ENCODE measurements at regions not wholly inside any gene's neighbourhood (a gene's known extent, or its start where the extent isn't known, plus 50 kb on each side); places are given as distances from the start of the nearest gene placed in this dataset.

DNA sequence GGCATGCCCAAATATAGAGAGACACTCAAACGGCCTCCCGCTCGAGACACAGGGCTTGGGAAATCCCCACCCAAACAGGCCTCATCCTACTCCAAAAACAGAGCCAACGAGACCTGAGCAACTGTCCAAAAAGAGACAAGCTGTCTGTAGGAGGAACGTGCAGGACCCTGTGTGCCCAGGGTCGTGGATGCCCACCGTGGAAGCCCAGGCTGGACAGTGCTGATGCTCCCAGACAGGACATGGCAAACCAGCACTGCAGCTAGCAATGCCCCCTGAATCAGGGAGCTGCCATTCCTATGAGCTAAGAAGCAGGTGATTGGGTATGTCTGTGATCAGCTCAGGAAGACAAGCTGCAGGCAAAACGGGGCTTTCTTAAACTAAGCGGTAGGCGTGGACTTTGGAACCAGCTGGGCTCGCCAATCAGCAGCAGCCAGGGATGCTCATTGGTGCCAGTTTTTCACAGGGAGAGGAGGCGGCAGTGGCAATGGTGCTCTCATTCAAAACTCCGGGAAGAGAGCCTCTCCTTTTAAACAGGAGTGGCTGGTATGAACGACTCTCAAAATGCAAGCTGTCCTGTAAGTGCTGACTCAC is 113.1 kb upstream of the IRX2 start:
- TF ChIP-seq POLR2AphosphoS5 (IDR thresholded peaks at IDR 0.05; ENCODE audit: low read depth): no peak
- no peak for TF ChIP-seq EZH2phosphoT487 (IDR thresholded peaks at IDR 0.05; ENCODE audit: unreplicated experiment)
- no peaks in the 10 kb centered on the region for H4K20me1 ChIP-seq (replicated peaks; ENCODE audit: insufficient read depth)
- DNase-seq (ENCODE audit: low spot score): no peak
- H3K36me3 ChIP-seq (ENCODE audit: insufficient read depth): no peaks in the 10 kb centered on the region
- no peaks in the 10 kb centered on the region for H3K4me1 Mint-ChIP-seq
- no peak overlapping the region for H3K4me3 ChIP-seq
- no peak overlapping the region for H3K27ac ChIP-seq (ENCODE audit: low read depth)
- no peaks in the 10 kb centered on the region for H3K36me3 Mint-ChIP-seq (ENCODE audit: low read depth)
- H3K4me3 Mint-ChIP-seq: no peak overlapping the region
- peak; percentile 43; the same call in 2 of the 3 replicates for ATAC-seq
- no peaks in the 10 kb centered on the region for H3K4me1 ChIP-seq (ENCODE audit: insufficient read depth)
- no peak overlapping the region for H3K4me2 ChIP-seq
- H3K27ac Mint-ChIP-seq: no peak overlapping the region
- no peaks in the 10 kb centered on the region for H3K9me2 ChIP-seq (ENCODE audit: insufficient read depth)
- peaks cover 4% of the 10 kb centered on the region for H3K27me3 Mint-ChIP-seq (ENCODE audit: insufficient read depth, low read depth, poor library complexity)
- no peaks in the 10 kb centered on the region for H3F3A ChIP-seq (replicated peaks; ENCODE audit: low read depth)
- no peaks in the 10 kb centered on the region for H3K27me3 ChIP-seq (ENCODE audit: insufficient read depth)
- H3K9me3 Mint-ChIP-seq: peaks cover 3% of the 10 kb centered on the region; the same call in 2 of the 3 replicates
- H2AFZ ChIP-seq: 0 out of 2 replicates have a peak overlapping the region, but pooled peaks have one; percentile 52
- no peaks in the 10 kb centered on the region for H3K79me2 ChIP-seq (replicated peaks; ENCODE audit: insufficient read depth)

GRCh38 chr5:2863675-2864433 is 112.4 kb upstream of the IRX2 start:
- no peak for ATAC-seq

DNA sequence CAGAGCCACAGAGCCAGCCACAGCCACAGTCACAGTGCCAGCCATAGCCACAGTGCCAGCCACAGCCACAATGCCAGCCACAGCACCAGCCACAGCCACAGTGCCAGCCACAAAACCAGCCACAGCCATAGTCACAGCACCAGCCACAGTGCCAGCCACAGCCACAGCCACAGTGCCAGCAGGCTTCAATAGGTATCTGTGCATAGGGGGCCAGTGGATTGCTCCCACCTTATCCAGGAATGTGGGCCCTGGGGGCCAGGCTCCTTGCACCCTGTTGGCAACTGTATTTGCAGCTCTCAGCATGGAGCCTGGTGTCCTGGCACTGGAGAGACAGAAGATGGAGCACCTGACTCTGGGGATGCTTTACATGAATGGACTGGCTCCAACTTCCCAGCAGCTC is 111.7 kb upstream of the IRX2 start:
- Histone ChIP-seq H3K4me2 (no peak overlapping the region), H4K20me1 (replicated peaks; ENCODE audit: insufficient read depth) (no peaks in the 10 kb centered on the region), H3F3A (replicated peaks; ENCODE audit: low read depth) (no peaks in the 10 kb centered on the region), H3K27ac (ENCODE audit: low read depth) (no peak overlapping the region), H3K36me3 (ENCODE audit: insufficient read depth) (no peaks in the 10 kb centered on the region), H3K4me3 (no peak overlapping the region), H3K27me3 (ENCODE audit: insufficient read depth) (no peaks in the 10 kb centered on the region), H2AFZ (no peak overlapping the region), H3K4me1 (ENCODE audit: insufficient read depth) (no peaks in the 10 kb centered on the region), H3K79me2 (replicated peaks; ENCODE audit: insufficient read depth) (no peaks in the 10 kb centered on the region), H3K9me2 (ENCODE audit: insufficient read depth) (no peaks in the 10 kb centered on the region)
- TF ChIP-seq STAT1 (IDR thresholded peaks at IDR 0.05; ENCODE audit: unreplicated experiment) (no peak), CTCF (conservative IDR thresholded peaks at IDR 0.05; ENCODE audit: low read depth in 2 of 2) (no peak), EZH2phosphoT487 (IDR thresholded peaks at IDR 0.05; ENCODE audit: unreplicated experiment) (no peak), CREB1 (CRISPR knock-in tag; IDR thresholded peaks at IDR 0.05; ENCODE audit: low read depth) (no peak), ZNF114 (CRISPR knock-in tag; IDR thresholded peaks at IDR 0.05) (no peak)
- TF ChIP-seq, protein P1, sequence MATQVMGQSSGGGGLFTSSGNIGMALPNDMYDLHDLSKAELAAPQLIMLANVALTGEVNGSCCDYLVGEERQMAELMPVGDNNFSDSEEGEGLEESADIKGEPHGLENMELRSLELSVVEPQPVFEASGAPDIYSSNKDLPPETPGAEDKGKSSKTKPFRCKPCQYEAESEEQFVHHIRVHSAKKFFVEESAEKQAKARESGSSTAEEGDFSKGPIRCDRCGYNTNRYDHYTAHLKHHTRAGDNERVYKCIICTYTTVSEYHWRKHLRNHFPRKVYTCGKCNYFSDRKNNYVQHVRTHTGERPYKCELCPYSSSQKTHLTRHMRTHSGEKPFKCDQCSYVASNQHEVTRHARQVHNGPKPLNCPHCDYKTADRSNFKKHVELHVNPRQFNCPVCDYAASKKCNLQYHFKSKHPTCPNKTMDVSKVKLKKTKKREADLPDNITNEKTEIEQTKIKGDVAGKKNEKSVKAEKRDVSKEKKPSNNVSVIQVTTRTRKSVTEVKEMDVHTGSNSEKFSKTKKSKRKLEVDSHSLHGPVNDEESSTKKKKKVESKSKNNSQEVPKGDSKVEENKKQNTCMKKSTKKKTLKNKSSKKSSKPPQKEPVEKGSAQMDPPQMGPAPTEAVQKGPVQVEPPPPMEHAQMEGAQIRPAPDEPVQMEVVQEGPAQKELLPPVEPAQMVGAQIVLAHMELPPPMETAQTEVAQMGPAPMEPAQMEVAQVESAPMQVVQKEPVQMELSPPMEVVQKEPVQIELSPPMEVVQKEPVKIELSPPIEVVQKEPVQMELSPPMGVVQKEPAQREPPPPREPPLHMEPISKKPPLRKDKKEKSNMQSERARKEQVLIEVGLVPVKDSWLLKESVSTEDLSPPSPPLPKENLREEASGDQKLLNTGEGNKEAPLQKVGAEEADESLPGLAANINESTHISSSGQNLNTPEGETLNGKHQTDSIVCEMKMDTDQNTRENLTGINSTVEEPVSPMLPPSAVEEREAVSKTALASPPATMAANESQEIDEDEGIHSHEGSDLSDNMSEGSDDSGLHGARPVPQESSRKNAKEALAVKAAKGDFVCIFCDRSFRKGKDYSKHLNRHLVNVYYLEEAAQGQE (IDR thresholded peaks at IDR 0.05; ENCODE audit: unreplicated experiment): no peak
- H3K36me3 Mint-ChIP-seq (ENCODE audit: low read depth): no peaks in the 10 kb centered on the region
- no peak overlapping the region for H3K4me3 Mint-ChIP-seq
- no peaks in the 10 kb centered on the region for H3K4me1 Mint-ChIP-seq
- DNase-seq (ENCODE audit: low spot score): no peak
- peaks cover 4% of the 10 kb centered on the region for H3K27me3 Mint-ChIP-seq (ENCODE audit: insufficient read depth, low read depth, poor library complexity)
- no peak for ATAC-seq
- H3K9me3 Mint-ChIP-seq: peaks cover 3% of the 10 kb centered on the region; the same call in 2 of the 3 replicates
- H3K27ac Mint-ChIP-seq: no peak overlapping the region

More at GRCh38 chr5:2863675-2864433, 112.4 kb upstream of the IRX2 start:
- H3K9me2 ChIP-seq (ENCODE audit: insufficient read depth): no peaks in the 10 kb centered on the region
- Mint-ChIP-seq H3K4me1 (no peaks in the 10 kb centered on the region), H3K27ac (no peak overlapping the region), H3K27me3 (ENCODE audit: insufficient read depth, low read depth, poor library complexity) (peaks cover 4% of the 10 kb centered on the region), H3K4me3 (no peak overlapping the region), H3K36me3 (ENCODE audit: low read depth) (no peaks in the 10 kb centered on the region), H3K9me3 (peaks cover 3% of the 10 kb centered on the region; the same call in 2 of the 3 replicates)
- H3K4me2 ChIP-seq: no peak overlapping the region
- H2AFZ ChIP-seq: no peak overlapping the region
- H3F3A ChIP-seq (replicated peaks; ENCODE audit: low read depth): no peaks in the 10 kb centered on the region
- no peaks in the 10 kb centered on the region for H3K36me3 ChIP-seq (ENCODE audit: insufficient read depth)
- DNase-seq (ENCODE audit: low spot score): no peak
- H3K79me2 ChIP-seq (replicated peaks; ENCODE audit: insufficient read depth): no peaks in the 10 kb centered on the region
- H3K4me1 ChIP-seq (ENCODE audit: insufficient read depth): no peaks in the 10 kb centered on the region
- H3K27ac ChIP-seq (ENCODE audit: low read depth): no peak overlapping the region
- H3K4me3 ChIP-seq: no peak overlapping the region
- no peaks in the 10 kb centered on the region for H4K20me1 ChIP-seq (replicated peaks; ENCODE audit: insufficient read depth)
- TF ChIP-seq NANOG (IDR thresholded peaks at IDR 0.05; ENCODE audit: borderline replicate concordance) (no peak), ZNF114 (CRISPR knock-in tag; IDR thresholded peaks at IDR 0.05) (no peak), POLR2AphosphoS5 (IDR thresholded peaks at IDR 0.05; ENCODE audit: low read depth) (no peak)
- TF ChIP-seq, protein P2, sequence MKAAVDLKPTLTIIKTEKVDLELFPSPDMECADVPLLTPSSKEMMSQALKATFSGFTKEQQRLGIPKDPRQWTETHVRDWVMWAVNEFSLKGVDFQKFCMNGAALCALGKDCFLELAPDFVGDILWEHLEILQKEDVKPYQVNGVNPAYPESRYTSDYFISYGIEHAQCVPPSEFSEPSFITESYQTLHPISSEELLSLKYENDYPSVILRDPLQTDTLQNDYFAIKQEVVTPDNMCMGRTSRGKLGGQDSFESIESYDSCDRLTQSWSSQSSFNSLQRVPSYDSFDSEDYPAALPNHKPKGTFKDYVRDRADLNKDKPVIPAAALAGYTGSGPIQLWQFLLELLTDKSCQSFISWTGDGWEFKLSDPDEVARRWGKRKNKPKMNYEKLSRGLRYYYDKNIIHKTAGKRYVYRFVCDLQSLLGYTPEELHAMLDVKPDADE (IDR thresholded peaks at IDR 0.05): no peak
- H3K27me3 ChIP-seq (ENCODE audit: insufficient read depth): no peaks in the 10 kb centered on the region
